MM.1S (cell line): ENCODE measurements at regions not wholly inside any gene's neighbourhood (a gene's known extent, or its start where the extent isn't known, plus 50 kb on each side); places are given as distances from the start of the nearest gene placed in this dataset.

ENCODE experiments used
- CTCF ChIP-seq: fragments of 300-600 bp; sonication (generic); IDR thresholded peaks from 2 replicates; pipeline ENCODE4 v1.5.1; 2016; ENCODE audit warnings: antibody characterized with exemption, low read length, mixed read lengths
- EZH2 ChIP-seq: fragments of 300-600 bp; sonication (generic); optimal IDR thresholded peaks from 2 replicates; pipeline ENCODE3; 2017; ENCODE audit warnings: low read depth, mild to moderate bottlenecking, antibody characterized with exemption, low read length, mixed read lengths
- EZH2phosphoT487 ChIP-seq: fragments of 300-600 bp; sonication (generic); IDR thresholded peaks from 2 replicates; pipeline ENCODE4 v1.6.1; 2018; ENCODE audit warnings: antibody characterized with exemption, low read length

- TF ChIP-seq CTCF (no peak), EZH2 (no peak), EZH2phosphoT487 (no peak)
These were observed 620.2 kb downstream of the ACTL7B start for GRCh38 chr9:108235609-108236008.
